ENCODE measurements at regions not wholly inside any gene's neighbourhood (a gene's known extent, or its start where the extent isn't known, plus 50 kb on each side); places are given as distances from the start of the nearest gene placed in this dataset.

GRCh38 chr22:49292909-49293308 is 534.8 kb downstream of the BRD1 start:
- DNase-seq = no peak

- DNase-seq = no peak
These were observed 535.9 kb downstream of the BRD1 start for GRCh38 chr22:49291781-49292180.

- DNase-seq = no peak
These were observed 536.5 kb downstream of the BRD1 start for GRCh38 chr22:49291169-49291568.

GRCh38 chr22:49290711-49291110 is 537.0 kb downstream of the BRD1 start:
- no peak for DNase-seq

GRCh38 chr22:49289822-49290679 is 537.6 kb downstream of the BRD1 start:
- no peak for DNase-seq

GRCh38 chr22:49286181-49286760 is 541.4 kb downstream of the BRD1 start:
- DNase-seq = no peak

- no peak for DNase-seq
These were observed 542.7 kb downstream of the BRD1 start for GRCh38 chr22:49284931-49285330.

GRCh38 chr22:49284056-49284784 is 543.5 kb downstream of the BRD1 start:
- DNase-seq = no peak

- DNase-seq = no peak
These were observed 545.1 kb downstream of the BRD1 start for GRCh38 chr22:49282596-49282995.

GRCh38 chr22:49281467-49282340 is 546.0 kb downstream of the BRD1 start:
- no peak for DNase-seq

- no peak for DNase-seq
These were observed 549.3 kb downstream of the BRD1 start for GRCh38 chr22:49278340-49278739.

- no peak for DNase-seq
These were observed 551.1 kb downstream of the BRD1 start for GRCh38 chr22:49276567-49276966.

GRCh38 chr22:49274754-49275380 is 552.8 kb downstream of the BRD1 start:
- no peak for DNase-seq

- no peak for DNase-seq
These were observed 555.0 kb downstream of the BRD1 start for GRCh38 chr22:49272546-49273125.

- no peak for DNase-seq
These were observed 555.8 kb downstream of the BRD1 start for GRCh38 chr22:49271831-49272230.

GRCh38 chr22:49271369-49271727 is 556.3 kb downstream of the BRD1 start:
- no peak for DNase-seq

- DNase-seq = no peak
These were observed 556.9 kb downstream of the BRD1 start for GRCh38 chr22:49270595-49271368.

- DNase-seq = no peak
These were observed 557.7 kb downstream of the BRD1 start for GRCh38 chr22:49269928-49270327.

- DNase-seq = no peak
These were observed 558.3 kb downstream of the BRD1 start for GRCh38 chr22:49269371-49269770.

GRCh38 chr22:49268924-49269323 is 558.7 kb downstream of the BRD1 start:
- DNase-seq = no peak

- DNase-seq = no peak
These were observed 559.7 kb downstream of the BRD1 start for GRCh38 chr22:49267996-49268395.

Data from NCI-H1930 (cell line).